SU-DHL-6 (cell line): ENCODE measurements at regions not wholly inside any gene's neighbourhood (a gene's known extent, or its start where the extent isn't known, plus 50 kb on each side); places are given as distances from the start of the nearest gene placed in this dataset.

Experiments used
- H2AFZ ChIP-seq: fragments of 200-600 bp; sonication (generic); 2 replicates; pipeline ENCODE4 v1.6.1; 2014; ENCODE audit warnings: low read depth, mild to moderate bottlenecking, moderate library complexity, mixed read lengths, antibody characterized with exemption, low read length; ENCODE audit not compliant: severe bottlenecking
- H3F3A ChIP-seq: fragments of 200-600 bp; shearing (Covaris generic); 2 replicates; pipeline ENCODE4 v1.6.0; 2016; ENCODE audit warnings: antibody characterized with exemption, mild to moderate bottlenecking; ENCODE audit not compliant: insufficient read depth
- H3K27ac ChIP-seq: fragments of 200-600 bp; sonication (generic); 2 replicates; pipeline ENCODE4 v1.5.1; 2016; ENCODE audit warnings: low read depth, mild to moderate bottlenecking, low read length, moderate library complexity, mixed read lengths
- H3K27me3 ChIP-seq: fragments of 200-600 bp; sonication (generic), shearing (Covaris generic); 2 replicates; pipeline ENCODE4 v1.6.0; 2014; ENCODE audit warnings: mild to moderate bottlenecking, low read length
- H3K36me3 ChIP-seq: fragments of 200-600 bp; sonication (generic); 2 replicates; pipeline ENCODE4 v1.6.1; 2014; ENCODE audit warnings: mild to moderate bottlenecking, low read length, mixed read lengths
- H3K4me2 ChIP-seq: fragments of 300-600, 200-600 bp; shearing (Covaris generic), sonication (generic); 2 replicates; pipeline ENCODE4 v1.6.0; 2014; ENCODE audit warnings: low read length, low read depth, mild to moderate bottlenecking; ENCODE audit not compliant: poor library complexity, severe bottlenecking
- H3K4me3 ChIP-seq: fragments of 200-600 bp; sonication (generic); 2 replicates; pipeline ENCODE4 v1.5.1; 2014; ENCODE audit warnings: antibody characterized with exemption, low read length, mild to moderate bottlenecking, mixed read lengths; ENCODE audit not compliant: insufficient read depth, poor library complexity, severe bottlenecking
- H3K79me2 ChIP-seq: fragments of 200-600 bp; sonication (generic); 2 replicates; pipeline ENCODE4 v1.6.1; 2014; ENCODE audit warnings: mild to moderate bottlenecking, low read length, moderate library complexity; ENCODE audit not compliant: insufficient read depth
- H3K9ac ChIP-seq: fragments of 200-600 bp; sonication (generic); 2 replicates; pipeline ENCODE4 v1.7.0; 2014; ENCODE audit warnings: mild to moderate bottlenecking, low read length
- H3K9me2 ChIP-seq: fragments of 200-600 bp; sonication (generic); replicated peaks from 2 replicates; pipeline ENCODE4 v1.6.1; 2014; ENCODE audit warnings: low read length; ENCODE audit not compliant: insufficient read depth
- H3K9me3 ChIP-seq: fragments of 200-600 bp; sonication (generic); 2 replicates; pipeline ENCODE4 v1.6.1; 2014; ENCODE audit warnings: low read length, mixed read lengths; ENCODE audit not compliant: insufficient read depth
- H4K20me1 ChIP-seq: fragments of 200-600 bp; sonication (generic); 2 replicates; pipeline ENCODE4 v1.6.1; 2014; ENCODE audit warnings: low read depth, mild to moderate bottlenecking, antibody characterized with exemption, low read length, moderate library complexity, mixed read lengths
- EZH2phosphoT487 ChIP-seq: fragments of 200-600 bp; sonication (generic), shearing (Covaris generic); conservative IDR thresholded peaks from 2 replicates; pipeline ENCODE4 v1.6.1; 2018; ENCODE audit warnings: mild to moderate bottlenecking, antibody characterized with exemption, low read length, moderate library complexity, mixed read lengths
- TF ChIP-seq, protein P1 (sequence below): fragments of 200-600 bp; sonication (generic); IDR thresholded peaks from one replicate; pipeline ENCODE4 v1.5.1; 2017; ENCODE audit warnings: antibody characterized with exemption, mild to moderate bottlenecking, low read length, moderate library complexity; ENCODE audit not compliant: insufficient read depth, poor library complexity, severe bottlenecking

DNA sequence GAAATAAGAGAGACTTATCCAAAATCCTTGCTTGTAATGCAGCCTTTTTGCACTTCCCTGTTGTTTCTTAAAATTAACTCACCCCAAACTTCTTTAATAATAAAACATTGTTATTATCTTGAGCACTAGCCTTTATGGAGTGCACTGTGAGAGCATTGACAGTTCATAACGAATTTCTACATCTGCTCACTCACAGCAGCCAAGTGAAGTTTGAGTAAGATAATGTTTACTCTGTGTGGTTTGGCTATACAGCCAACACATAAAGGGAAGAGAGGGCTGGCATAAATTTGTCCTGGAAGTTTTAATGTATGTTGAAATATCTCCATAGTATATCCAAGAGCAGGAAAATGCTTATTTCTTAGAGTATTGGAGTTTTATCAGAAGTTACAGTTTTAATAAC lies 227.9 kb downstream of the FRK start:
- no peaks in the 10 kb centered on the region for H3K9me2 ChIP-seq
- no peaks in the 10 kb centered on the region for H3K79me2 ChIP-seq
- H3F3A ChIP-seq, result no peaks in the 10 kb centered on the region
- no peak overlapping the region for H3K4me3 ChIP-seq
- no peaks in the 10 kb centered on the region for H3K9me3 ChIP-seq
- no peak overlapping the region for H2AFZ ChIP-seq
- H3K36me3 ChIP-seq, result no peaks in the 10 kb centered on the region
- TF ChIP-seq EZH2phosphoT487, result no peak
- TF ChIP-seq, protein P1, sequence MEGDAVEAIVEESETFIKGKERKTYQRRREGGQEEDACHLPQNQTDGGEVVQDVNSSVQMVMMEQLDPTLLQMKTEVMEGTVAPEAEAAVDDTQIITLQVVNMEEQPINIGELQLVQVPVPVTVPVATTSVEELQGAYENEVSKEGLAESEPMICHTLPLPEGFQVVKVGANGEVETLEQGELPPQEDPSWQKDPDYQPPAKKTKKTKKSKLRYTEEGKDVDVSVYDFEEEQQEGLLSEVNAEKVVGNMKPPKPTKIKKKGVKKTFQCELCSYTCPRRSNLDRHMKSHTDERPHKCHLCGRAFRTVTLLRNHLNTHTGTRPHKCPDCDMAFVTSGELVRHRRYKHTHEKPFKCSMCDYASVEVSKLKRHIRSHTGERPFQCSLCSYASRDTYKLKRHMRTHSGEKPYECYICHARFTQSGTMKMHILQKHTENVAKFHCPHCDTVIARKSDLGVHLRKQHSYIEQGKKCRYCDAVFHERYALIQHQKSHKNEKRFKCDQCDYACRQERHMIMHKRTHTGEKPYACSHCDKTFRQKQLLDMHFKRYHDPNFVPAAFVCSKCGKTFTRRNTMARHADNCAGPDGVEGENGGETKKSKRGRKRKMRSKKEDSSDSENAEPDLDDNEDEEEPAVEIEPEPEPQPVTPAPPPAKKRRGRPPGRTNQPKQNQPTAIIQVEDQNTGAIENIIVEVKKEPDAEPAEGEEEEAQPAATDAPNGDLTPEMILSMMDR, result no peak
- H3K27me3 ChIP-seq, result no peaks in the 10 kb centered on the region
- no peak overlapping the region for H3K27ac ChIP-seq
- no peak overlapping the region for H3K9ac ChIP-seq
- H4K20me1 ChIP-seq, result no peaks in the 10 kb centered on the region
- H3K4me2 ChIP-seq, result no peak overlapping the region

DNA sequence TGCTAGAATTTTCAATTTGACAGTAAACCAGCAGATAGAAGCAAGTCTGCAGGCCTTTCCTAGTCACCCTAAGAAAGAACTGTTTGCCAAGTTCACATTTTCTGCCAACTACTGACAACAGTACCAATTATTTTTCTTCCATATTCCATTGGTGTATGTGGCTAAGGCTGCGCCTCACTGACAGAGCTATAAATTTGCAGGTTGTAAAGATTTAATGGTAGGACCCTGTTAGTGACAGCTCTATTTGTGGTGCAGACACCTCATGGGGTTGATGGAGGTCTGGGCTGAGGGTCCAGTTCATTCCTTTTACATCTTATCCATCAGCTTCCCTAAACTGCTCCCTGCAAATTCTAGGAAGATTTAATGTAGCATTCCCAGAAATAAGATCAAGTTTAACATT lies 228.5 kb downstream of the FRK start:
- no peak overlapping the region for H3K4me3 ChIP-seq
- no peak overlapping the region for H3K9ac ChIP-seq
- H3K27me3 ChIP-seq, result no peaks in the 10 kb centered on the region
- no peak overlapping the region for H3K27ac ChIP-seq
- no peaks in the 10 kb centered on the region for H3K36me3 ChIP-seq
- H3F3A ChIP-seq, result no peaks in the 10 kb centered on the region
- TF ChIP-seq, protein P1, result no peak
- TF ChIP-seq EZH2phosphoT487, result no peak
- H4K20me1 ChIP-seq, result no peaks in the 10 kb centered on the region
- no peak overlapping the region for H2AFZ ChIP-seq
- H3K4me2 ChIP-seq, result no peak overlapping the region
- no peaks in the 10 kb centered on the region for H3K9me2 ChIP-seq
- no peaks in the 10 kb centered on the region for H3K79me2 ChIP-seq
- no peaks in the 10 kb centered on the region for H3K9me3 ChIP-seq

DNA sequence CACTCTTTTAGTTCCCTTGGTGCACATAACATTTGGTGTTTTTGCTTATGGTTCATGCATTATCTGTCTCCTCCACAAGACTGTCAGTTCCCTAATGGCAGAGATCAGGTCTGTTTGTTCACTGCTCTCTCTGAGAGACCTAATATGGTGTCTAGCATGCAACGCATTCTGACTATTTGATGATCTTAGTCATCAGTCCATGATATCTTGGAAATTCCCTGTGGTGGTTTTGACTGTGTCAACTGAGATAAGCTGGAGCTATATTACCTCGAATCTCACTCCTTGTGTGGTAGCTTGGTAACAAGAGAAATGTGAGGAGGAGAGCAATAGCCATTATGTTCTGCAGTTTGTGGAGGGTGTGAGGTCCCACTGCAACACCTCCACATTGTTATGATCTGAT lies 229.8 kb downstream of the FRK start:
- H3K9ac ChIP-seq, result no peak overlapping the region
- no peak overlapping the region for H3K4me2 ChIP-seq
- H2AFZ ChIP-seq, result no peak overlapping the region
- no peaks in the 10 kb centered on the region for H3K36me3 ChIP-seq
- H3K27ac ChIP-seq, result no peak overlapping the region
- no peaks in the 10 kb centered on the region for H3K79me2 ChIP-seq
- no peaks in the 10 kb centered on the region for H3F3A ChIP-seq
- no peaks in the 10 kb centered on the region for H3K9me2 ChIP-seq
- H4K20me1 ChIP-seq, result no peaks in the 10 kb centered on the region
- H3K4me3 ChIP-seq, result no peak overlapping the region
- TF ChIP-seq, protein P1, result no peak
- TF ChIP-seq EZH2phosphoT487, result no peak
- no peaks in the 10 kb centered on the region for H3K27me3 ChIP-seq
- no peaks in the 10 kb centered on the region for H3K9me3 ChIP-seq

DNA sequence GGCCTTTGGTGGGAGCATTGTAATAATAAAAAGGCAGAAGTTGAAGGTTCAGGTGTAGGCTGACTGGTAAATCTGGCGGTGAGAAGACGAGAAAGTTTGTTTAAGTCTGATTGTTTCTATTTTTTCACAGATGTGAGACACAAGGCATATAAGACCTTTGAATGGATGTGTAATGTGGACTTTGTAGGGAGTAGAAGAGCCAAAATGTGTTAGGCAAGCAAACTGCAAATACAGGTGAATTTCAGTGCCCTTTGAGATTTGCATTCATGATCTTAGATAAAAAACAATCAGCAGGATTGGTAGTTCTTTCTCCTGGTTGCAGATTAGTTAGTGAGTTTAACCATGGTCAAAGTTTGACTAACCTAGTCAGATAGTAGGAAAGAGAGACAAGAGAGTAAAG lies 238.9 kb downstream of the FRK start:
- H3K4me3 ChIP-seq, result no peak overlapping the region
- H3K9ac ChIP-seq, result no peak overlapping the region
- no peaks in the 10 kb centered on the region for H3K9me2 ChIP-seq
- H3K9me3 ChIP-seq, result no peaks in the 10 kb centered on the region
- TF ChIP-seq, protein P1, result no peak
- TF ChIP-seq EZH2phosphoT487, result no peak
- no peak overlapping the region for H2AFZ ChIP-seq
- no peak overlapping the region for H3K27ac ChIP-seq
- no peaks in the 10 kb centered on the region for H4K20me1 ChIP-seq
- H3K4me2 ChIP-seq, result no peak overlapping the region
- no peaks in the 10 kb centered on the region for H3K79me2 ChIP-seq
- H3K36me3 ChIP-seq, result no peaks in the 10 kb centered on the region
- H3K27me3 ChIP-seq, result no peaks in the 10 kb centered on the region
- no peaks in the 10 kb centered on the region for H3F3A ChIP-seq
